LNCaP clone FGC (cell line): ENCODE measurements at regions not wholly inside any gene's neighbourhood (a gene's known extent, or its start where the extent isn't known, plus 50 kb on each side); places are given as distances from the start of the nearest gene placed in this dataset.
A peak's percentile ranks its signal among the peaks of the same experiment; 100 is the strongest.

Source experiments
- DNase-seq: peaks from one replicate; pipeline ENCODE4 v3.0.0-alpha.2; 2011; ENCODE audit warnings: low read depth
- H3K4me3 ChIP-seq: 2 replicates; pipeline ENCODE4 v1.5.1; 2011; ENCODE audit warnings: mild to moderate bottlenecking, low read depth, low read length, control low read depth
- TF ChIP-seq, protein P1 (sequence below): IDR thresholded peaks from 2 replicates; pipeline ENCODE4 v1.5.1; 2012; ENCODE audit warnings: mild to moderate bottlenecking; ENCODE audit not compliant: control insufficient read depth, insufficient read depth; ENCODE audit errors: extremely low read depth

DNA sequence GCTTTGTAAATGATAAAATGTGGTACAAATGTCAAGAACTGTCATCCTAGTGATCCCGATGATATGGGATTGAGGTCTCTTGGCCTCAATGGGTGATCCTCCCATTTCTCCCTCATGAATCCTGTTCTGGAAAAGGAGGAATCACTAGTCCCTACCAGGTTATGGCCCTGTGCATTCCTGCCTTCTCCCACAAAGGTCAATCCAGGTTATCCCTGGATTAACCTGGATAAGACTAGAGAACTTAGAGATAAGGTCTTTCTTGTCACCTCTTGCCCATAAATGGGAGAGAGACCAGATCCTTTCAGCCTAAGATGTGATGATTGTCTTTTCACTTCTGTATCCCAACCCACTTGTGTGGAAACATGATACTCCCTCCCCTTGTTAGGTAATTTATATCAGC lies 396.7 kb downstream of the BUD13 start:
- DNase-seq: no peak
- TF ChIP-seq, protein P1, sequence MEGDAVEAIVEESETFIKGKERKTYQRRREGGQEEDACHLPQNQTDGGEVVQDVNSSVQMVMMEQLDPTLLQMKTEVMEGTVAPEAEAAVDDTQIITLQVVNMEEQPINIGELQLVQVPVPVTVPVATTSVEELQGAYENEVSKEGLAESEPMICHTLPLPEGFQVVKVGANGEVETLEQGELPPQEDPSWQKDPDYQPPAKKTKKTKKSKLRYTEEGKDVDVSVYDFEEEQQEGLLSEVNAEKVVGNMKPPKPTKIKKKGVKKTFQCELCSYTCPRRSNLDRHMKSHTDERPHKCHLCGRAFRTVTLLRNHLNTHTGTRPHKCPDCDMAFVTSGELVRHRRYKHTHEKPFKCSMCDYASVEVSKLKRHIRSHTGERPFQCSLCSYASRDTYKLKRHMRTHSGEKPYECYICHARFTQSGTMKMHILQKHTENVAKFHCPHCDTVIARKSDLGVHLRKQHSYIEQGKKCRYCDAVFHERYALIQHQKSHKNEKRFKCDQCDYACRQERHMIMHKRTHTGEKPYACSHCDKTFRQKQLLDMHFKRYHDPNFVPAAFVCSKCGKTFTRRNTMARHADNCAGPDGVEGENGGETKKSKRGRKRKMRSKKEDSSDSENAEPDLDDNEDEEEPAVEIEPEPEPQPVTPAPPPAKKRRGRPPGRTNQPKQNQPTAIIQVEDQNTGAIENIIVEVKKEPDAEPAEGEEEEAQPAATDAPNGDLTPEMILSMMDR: no peak
- H3K4me3 ChIP-seq: no peak overlapping the region

DNA sequence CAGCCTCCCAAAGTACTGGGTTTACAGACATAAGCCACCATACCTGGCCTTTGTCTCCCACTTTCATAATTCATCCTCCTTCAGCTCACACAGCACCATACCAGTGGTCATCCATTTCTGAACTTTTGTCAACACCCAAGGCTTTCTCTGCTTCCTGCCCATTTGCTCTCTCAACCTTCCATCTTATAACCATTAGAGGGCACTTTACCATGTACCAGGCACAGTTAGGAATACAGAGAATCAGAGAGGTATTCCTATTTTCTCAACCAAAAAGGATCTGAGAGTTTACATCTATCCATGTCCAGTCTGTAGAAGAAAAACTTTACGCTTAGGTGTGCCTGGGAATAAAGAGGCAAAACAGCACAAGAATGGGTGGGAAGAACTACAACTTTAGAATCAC lies 397.6 kb downstream of the BUD13 start:
- TF ChIP-seq, protein P1: peak; percentile 32
- H3K4me3 ChIP-seq: no peak overlapping the region

DNA sequence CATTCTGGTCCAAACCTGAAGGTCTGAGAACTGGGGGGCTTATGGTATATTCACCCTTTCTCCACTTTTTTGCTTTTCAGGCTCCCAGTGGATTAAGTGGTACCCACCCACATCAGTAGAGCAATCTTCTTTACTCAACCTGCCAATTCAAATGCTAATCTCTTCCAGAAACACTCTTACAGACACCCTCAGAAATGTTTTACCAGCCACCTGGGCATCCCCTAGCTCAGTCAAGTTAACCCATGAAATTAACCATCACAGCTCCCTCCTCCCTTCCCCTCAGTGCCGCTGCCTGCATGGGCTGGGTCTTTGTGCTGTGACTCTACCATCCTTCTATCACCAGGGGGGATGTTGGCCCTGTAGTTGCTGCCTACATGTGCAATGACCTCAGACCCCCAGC lies 398.7 kb downstream of the BUD13 start:
- no peak overlapping the region for H3K4me3 ChIP-seq
- TF ChIP-seq, protein P1: no peak
- DNase-seq: no peak

More for the DNA sequence above, 397.6 kb downstream of the BUD13 start:
- DNase-seq: no peak

DNA sequence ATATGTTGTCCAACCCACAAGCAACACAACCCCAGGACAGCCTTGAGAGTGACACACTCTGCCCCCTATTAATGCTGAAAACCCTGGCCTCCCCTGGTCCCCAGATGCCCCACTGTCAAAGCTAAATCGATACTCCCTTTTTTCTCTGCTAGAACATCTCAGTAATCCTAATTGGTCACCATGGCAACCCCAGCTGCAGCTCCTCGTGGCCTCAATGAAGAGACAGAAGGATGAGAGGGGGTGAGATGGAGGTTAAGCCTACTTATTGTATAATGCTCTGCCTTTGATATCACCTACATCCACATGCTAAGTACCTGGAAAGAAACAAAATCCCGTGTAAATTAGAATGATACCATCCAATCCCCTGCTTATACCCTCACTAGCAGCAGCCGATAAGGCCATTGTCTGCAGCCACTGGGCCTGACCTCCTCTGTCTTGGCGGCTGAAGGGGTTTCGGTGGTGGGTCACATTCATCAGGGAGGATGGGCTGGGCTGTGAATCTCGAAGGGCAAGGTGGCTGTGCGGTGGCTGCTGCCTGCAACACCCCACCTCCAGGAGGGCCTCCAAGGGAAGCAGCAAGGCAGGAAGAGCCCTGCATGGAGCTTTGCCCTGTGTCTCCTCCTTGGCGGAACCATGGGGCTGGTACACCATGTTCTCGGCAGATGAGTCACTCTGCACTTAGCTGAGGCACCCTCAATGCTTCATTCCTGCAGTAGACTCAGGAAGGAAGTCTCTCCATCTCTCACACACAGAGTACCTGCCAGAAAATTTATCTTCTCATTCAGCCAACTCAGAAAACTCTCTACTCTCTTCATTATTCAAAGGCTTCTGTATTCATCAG lies 399.5 kb downstream of the BUD13 start:
- DNase-seq: no peak
- TF ChIP-seq, protein P1: no peak
- H3K4me3 ChIP-seq: no peak overlapping the region

DNA sequence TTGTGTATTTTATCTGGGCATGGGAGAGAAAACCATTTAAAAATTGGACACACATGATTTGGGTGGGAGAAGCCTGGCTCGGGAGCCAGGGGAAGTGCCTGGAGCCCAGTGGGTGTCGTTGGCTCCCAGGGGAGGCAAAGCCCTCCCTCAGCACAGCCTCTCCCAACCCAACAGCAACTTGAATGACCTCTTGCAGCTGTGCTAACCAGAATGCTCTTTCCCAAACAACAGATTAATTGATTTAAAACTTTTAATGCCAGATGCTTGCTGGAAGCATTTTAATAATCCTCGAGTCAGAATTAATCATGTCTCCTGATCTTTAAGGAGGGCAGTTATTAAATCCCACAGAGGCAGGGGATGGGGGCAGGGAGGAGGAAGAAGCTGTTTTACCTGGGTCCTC lies 401.6 kb downstream of the BUD13 start:
- TF ChIP-seq, protein P1: no peak
- H3K4me3 ChIP-seq: no peak overlapping the region
- no peak for DNase-seq

DNA sequence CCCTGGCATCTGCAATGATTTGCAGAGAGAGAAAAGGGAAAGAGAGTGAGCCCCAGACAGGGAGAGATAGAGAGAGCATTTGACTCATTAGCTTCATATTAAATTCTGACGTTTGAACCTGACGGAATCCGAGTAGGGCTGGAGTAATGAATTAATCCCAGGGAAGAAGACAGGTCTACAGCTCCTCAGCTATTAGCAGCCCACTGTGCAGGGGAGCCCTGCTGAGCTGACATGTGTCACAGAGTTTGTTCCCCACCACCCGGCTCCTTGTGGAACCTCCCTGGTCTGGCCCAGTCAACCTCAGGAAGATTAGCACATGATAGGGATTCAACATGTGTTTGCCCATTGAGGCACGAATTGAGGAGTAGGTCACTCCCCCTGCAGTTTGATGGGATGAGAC lies 404.0 kb downstream of the BUD13 start:
- TF ChIP-seq, protein P1: no peak
- H3K4me3 ChIP-seq: no peak overlapping the region
- DNase-seq: no peak
